GM18951 (cell line): ENCODE measurements at regions not wholly inside any gene's neighbourhood (a gene's known extent, or its start where the extent isn't known, plus 50 kb on each side); places are given as distances from the start of the nearest gene placed in this dataset.
"Not testable (repeated sequence)": the region's sequence is repeated elsewhere in the genome, so short reads cannot be mapped to it uniquely, and the experiment has no call there.

ENCODE experiments used
- POLR2A ChIP-seq: IDR thresholded peaks from 4 replicates; pipeline ENCODE4 v1.6.1; 2011; ENCODE audit warnings: mild to moderate bottlenecking; ENCODE audit not compliant: insufficient read length, insufficient read depth; ENCODE audit errors: extremely low read depth
- in situ Hi-C: fragments of 300-500 bp; cut with MboI; formaldehyde crosslinking; loops from one replicate; pipeline ENCODE4 v1.12.0; 2022; ENCODE audit warnings: low sequenced_read_pairs, mixed read lengths, inconsistent platforms; ENCODE audit not compliant: unreplicated experiment

- in situ Hi-C loops: no loop called here
- TF ChIP-seq POLR2A: no peak
Observed at GRCh38 chr6:27023664-27024063, 223.8 kb upstream of the PRSS16 start.

DNA sequence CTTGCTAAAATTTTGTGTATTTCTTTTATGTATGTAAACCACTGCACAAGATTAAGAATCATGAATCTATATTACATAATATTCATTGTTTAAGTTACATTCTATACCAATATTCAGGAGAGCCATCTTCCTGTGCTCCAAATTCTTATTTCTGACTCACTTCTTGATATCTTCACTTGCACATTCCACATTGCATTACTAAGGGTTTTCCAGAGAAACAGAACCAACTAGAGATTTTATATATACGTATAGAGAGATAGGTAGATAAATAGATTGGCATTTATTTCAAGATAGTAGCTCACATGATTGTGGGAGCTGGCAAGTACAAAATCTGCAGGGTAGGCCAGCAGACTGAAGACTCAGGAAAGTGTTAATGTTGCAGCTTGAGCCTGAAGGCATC, 222.2 kb upstream of the PRSS16 start:
- TF ChIP-seq POLR2A: no peak
- in situ Hi-C loops: no loop called here

- in situ Hi-C loops: no loop called here
- no peak for TF ChIP-seq POLR2A
Observed at GRCh38 chr6:27026361-27026760, 221.1 kb upstream of the PRSS16 start.

GRCh38 chr6:27031302-27031701, 216.2 kb upstream of the PRSS16 start:
- in situ Hi-C loops: no loop called here

GRCh38 chr6:27038498-27038897, 209.0 kb upstream of the PRSS16 start:
- in situ Hi-C loops: no loop called here
- no peak for TF ChIP-seq POLR2A

More at GRCh38 chr6:27031302-27031701, 216.2 kb upstream of the PRSS16 start:
- no peak for TF ChIP-seq POLR2A

DNA sequence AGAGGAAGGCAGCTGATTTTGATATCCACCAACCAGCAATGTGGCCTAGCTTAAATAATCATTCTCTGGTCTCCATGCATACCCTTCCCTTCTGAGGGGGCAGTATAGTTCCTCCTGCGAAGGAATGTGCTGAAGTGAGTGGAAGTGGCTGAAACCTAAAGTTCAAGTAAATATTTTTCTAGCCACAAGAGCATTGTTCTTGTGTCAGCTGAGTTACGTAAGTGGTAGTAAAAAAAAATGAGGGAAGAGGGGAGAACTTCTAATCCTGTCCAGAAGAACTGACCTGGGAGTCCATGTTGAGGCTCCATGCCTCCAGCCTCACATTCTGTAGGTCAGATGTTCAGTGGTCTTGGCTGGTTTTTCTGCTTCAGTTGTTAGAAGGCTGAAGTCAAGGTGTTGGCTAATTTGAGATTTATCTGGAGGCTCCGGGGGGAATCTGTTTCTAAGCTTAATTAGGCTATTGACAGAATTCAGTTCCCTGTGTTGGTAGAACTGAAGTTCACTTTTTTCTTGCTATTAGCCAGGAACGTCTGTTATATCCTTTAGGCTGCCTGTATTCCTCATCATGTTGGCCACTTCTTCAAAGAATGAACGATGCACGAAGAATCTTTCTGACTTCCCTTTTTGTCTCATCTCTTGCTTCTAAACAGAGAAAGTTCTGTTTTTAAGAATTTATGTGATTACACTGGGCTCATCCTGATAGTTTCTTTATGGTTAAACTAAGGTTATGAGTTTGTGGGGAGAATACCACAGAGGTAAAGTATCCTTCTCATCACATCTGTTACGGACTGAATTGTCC, 207.1 kb upstream of the PRSS16 start:
- no peak for TF ChIP-seq POLR2A
- in situ Hi-C loops: no loop called here

- in situ Hi-C loops: no loop called here
- TF ChIP-seq POLR2A: no peak
Observed at GRCh38 chr6:27043244-27043643, 204.3 kb upstream of the PRSS16 start.

GRCh38 chr6:27045131-27045530, 202.4 kb upstream of the PRSS16 start:
- in situ Hi-C loops: not testable (repeated sequence)

DNA sequence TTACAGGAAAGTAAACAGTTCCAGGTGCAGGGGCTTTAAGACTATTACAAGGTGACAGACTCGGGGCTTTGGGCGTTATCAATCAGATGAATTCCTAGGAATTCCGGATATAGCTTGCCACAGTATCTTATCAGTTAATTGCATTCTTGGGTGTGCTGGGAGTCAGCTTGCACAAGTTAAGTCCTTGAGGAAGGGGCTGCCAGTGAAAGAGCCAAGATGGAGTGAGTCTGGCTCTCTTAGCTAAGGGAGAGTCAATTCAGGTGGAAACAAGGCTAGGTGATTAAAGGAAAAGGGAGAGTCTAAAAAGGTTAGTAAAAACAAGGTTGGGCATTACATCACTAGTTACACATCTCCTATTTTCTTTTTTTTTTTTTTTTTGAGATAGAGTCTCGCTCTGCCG, 199.8 kb upstream of the PRSS16 start:
- in situ Hi-C loops: not testable (repeated sequence)

DNA sequence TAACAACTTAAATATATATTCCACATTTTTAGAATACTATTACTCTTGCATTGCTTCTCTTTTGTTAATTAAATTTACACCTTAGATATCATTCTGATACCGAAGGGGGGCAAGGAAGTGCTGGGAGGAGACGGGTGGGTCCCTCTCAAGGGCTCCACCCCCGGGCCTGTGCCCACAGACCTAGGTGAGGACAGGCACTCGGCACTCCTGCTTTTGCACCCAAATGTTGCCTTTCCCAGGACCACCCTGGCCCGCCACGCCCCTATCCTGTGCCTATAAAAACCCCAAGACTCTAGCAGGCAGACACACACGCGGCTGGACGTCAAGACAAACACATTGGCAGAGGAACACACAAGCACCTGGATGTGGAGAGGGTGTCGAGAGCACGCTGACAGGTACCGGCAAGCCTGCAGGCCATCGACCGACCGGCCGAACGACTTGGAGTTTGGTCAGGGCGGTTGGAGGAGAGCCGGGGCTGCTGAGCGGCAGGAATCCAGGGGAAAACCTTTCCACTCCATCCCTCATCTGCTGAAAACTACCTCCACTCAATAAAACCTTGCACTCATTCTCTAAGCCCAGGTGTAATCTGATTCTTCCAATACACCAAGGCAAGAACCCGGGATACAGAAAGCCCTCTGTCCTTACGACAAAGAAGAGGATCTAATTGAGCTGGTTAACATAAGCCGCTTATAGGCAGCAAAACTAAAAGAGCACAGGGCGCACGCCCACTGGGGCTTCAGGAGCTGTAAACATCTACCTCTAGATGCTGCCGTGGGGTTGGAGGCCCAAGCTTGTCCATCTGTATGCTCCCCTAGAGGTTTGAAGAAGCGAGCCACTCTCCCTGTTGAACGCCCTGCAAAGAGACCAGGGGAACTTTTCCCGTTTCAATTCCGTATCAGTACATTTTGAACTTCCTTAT, 197.4 kb upstream of the PRSS16 start:
- in situ Hi-C loops: no loop called here
- no peak for TF ChIP-seq POLR2A

DNA sequence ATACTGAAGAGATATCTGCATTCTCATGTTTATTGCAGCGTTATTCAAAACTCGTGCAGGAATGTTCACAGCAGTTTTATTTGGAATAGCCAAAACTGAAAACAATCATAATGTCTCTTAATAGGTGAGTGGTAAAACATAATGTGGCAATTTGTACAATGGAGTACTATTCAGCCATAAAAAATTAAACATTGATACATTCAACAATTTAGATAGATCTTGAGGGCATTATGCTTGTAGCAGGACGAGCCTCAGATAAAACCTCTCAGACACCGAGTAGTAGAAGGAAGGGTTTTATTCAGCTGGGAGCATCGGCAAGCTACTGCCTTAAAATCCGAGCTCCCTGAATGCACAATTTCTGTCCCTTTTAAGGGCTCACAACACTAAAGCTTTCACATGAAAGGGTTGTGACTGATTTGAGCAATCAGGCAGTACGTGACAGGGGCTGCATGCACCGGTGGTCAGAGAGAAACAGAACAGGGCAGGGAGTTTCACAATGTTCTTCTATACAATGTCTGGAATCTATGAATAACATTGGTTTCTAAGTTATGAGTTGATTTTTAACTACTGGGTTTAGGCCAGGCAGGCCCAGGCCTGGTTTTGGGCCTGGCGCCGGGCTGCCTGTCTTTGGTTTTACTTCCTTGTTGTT, 195.3 kb upstream of the PRSS16 start:
- in situ Hi-C loops: not testable (repeated sequence)

- TF ChIP-seq POLR2A: no peak
- in situ Hi-C loops: no loop called here
Observed at GRCh38 chr6:27052731-27053082, 194.8 kb upstream of the PRSS16 start.

DNA sequence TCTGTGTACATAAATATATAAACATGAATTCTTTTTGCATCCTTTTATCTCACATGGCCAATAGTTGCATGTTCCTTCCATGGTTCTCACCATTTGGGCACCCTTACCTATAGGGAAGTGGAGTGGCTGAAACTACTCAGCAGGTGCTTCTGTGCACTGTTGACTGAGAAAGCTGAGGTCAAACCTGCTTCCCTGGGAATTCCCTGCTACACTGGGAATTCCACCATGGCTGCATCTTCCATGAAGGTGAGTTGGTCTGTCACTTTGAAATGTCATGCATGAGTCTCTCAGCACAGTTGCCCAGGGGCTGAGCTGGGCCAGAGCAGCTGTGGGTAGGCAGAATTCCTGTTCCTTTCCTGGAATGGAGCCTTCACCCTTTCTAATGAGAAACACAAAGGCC, 193.8 kb upstream of the PRSS16 start:
- in situ Hi-C loops: no loop called here

GRCh38 chr6:27056615-27057014, 190.9 kb upstream of the PRSS16 start:
- no peak for TF ChIP-seq POLR2A
- in situ Hi-C loops: no loop called here

More for the DNA sequence above, 193.8 kb upstream of the PRSS16 start:
- no peak for TF ChIP-seq POLR2A
